ENCODE measurements at regions not wholly inside any gene's neighbourhood (a gene's known extent, or its start where the extent isn't known, plus 50 kb on each side); places are given as distances from the start of the nearest gene placed in this dataset.

DNA sequence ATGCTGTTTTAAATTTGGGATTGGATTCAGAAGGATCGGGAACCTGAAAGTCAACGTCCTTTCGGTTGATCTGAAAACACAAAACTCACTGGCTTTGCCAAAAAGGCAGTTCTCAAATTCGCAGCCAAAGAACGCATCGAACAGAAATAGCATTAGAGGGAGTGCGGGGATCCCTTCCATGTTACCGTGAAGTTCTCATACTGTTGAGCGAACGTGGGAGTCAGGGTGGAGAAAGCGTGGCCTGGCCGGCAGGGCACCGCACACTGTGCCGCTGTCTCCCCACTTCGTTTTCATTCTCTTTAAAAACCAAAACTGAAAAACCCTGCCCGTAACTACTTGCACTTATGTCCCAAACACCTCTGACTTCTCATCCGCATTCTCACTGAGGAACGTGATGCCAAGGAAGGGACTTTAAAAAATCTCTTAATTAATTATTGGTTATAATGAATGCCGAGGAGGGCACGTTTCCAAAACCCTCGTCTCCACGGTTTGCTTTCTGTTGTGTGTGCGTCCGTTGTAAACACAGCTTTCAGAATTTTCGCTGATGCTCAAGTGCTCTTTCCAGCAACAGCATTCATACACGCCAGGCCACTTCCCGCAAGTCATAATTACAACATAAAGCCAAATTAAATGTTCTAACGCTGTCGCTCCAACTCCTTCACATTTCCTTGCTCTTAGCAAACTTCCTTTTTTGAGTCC lies 60.9 kb upstream of the TWIST2 start:
- DNase-seq (ENCODE audit: low read depth): peak; percentile 19
- Histone ChIP-seq H3K27me3 (ENCODE audit: control insufficient read depth, insufficient read depth, low read length) (no peaks in the 10 kb centered on the region), H3K4me3 (ENCODE audit: low read depth, low read length) (peak overlapping the region; percentile 34), H3K36me3 (ENCODE audit: control insufficient read depth, insufficient read depth, low read length) (no peaks in the 10 kb centered on the region)
- POLR2A ChIA-PET: interaction anchor here (0.8 to 1.0 kb wide), 3 partner anchors 61 to 78 kb away, joined by 3 to 4 read pairs (median 3); partner anchors contain the start of gene TWIST2
- CTCF ChIA-PET: interaction anchor here (0.7 to 6.1 kb wide), 20 partner anchors 14 to 416 kb away, joined by 3 to 84 read pairs (median 4); partner anchors contain the start of gene TWIST2
- TF ChIP-seq, protein P1, sequence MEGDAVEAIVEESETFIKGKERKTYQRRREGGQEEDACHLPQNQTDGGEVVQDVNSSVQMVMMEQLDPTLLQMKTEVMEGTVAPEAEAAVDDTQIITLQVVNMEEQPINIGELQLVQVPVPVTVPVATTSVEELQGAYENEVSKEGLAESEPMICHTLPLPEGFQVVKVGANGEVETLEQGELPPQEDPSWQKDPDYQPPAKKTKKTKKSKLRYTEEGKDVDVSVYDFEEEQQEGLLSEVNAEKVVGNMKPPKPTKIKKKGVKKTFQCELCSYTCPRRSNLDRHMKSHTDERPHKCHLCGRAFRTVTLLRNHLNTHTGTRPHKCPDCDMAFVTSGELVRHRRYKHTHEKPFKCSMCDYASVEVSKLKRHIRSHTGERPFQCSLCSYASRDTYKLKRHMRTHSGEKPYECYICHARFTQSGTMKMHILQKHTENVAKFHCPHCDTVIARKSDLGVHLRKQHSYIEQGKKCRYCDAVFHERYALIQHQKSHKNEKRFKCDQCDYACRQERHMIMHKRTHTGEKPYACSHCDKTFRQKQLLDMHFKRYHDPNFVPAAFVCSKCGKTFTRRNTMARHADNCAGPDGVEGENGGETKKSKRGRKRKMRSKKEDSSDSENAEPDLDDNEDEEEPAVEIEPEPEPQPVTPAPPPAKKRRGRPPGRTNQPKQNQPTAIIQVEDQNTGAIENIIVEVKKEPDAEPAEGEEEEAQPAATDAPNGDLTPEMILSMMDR (IDR thresholded peaks at IDR 0.05; ENCODE audit: insufficient read depth, low read depth, low read length): no peak

DNA sequence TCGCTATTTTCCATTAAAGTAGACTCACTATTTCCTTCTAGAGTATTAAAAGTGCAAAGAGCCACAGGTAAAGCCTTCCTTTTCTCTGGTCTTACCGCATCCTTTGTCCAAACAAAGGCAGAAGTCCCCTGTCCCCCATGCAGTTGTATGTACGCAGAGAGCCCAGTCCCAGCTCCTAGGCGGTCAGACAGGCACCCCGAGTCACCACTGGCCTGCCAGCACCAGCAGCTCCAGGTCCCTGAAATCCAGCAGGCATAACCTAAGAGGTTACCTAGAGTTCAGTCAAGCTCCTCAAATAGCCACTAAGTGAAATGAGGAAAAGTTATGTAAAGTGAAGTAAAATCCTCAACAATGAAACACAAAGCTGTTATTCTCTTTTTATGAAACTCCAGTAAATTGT lies 60.4 kb upstream of the TWIST2 start:
- Histone ChIP-seq H3K27me3 (ENCODE audit: control insufficient read depth, insufficient read depth, low read length) (no peaks in the 10 kb centered on the region), H3K4me3 (ENCODE audit: low read depth, low read length) (peak overlapping the region; percentile 34), H3K36me3 (ENCODE audit: control insufficient read depth, insufficient read depth, low read length) (no peaks in the 10 kb centered on the region)
- POLR2A ChIA-PET: interaction anchor here (0.7 to 1.1 kb wide), 4 partner anchors 62 to 269 kb away, joined by 3 to 4 read pairs (median 4); no protein-coding TSS in a partner anchor
- CTCF ChIA-PET: interaction anchor here (0.6 to 6.1 kb wide), 15 partner anchors 54 to 421 kb away, joined by 3 to 84 read pairs (median 4); partner anchors contain the start of gene TWIST2
- TF ChIP-seq, protein P1 (IDR thresholded peaks at IDR 0.05; ENCODE audit: insufficient read depth, low read depth, low read length): no peak
- DNase-seq (ENCODE audit: low read depth): peak; percentile 31

DNA sequence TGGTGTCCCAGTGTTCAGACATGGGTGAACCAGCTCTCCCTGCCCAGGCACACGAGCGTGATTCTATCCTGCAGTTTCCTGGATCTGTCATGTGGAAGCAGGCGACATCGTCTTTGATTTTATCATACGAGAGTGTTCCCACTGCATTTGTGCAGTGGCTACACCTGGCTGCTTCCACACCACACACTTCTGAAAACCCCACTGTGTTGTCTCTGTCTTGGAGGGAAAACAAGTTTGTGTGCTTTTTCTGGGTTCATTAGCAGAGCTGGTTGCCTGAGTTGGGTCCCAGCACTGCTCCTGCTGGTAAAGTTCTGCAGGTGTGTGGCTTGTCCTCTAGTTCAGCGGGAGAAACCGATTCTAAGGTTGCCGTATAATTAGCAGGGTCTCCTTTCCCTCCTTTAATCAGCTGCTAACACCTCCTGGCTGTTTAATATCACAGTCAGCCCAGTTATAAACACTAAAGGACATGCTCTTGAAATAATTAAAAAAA lies 58.5 kb upstream of the TWIST2 start:
- ChIA-PET CTCF (interaction anchor here (0.8 to 6.1 kb wide), 5 partner anchors 59 to 274 kb away, joined by 3 to 84 read pairs (median 3); partner anchors contain the start of gene TWIST2), POLR2A (no interaction called here)
- Histone ChIP-seq H3K27me3 (ENCODE audit: control insufficient read depth, insufficient read depth, low read length) (no peaks in the 10 kb centered on the region), H3K4me3 (ENCODE audit: low read depth, low read length) (peak overlapping the region; percentile 25), H3K36me3 (ENCODE audit: control insufficient read depth, insufficient read depth, low read length) (no peaks in the 10 kb centered on the region)
- TF ChIP-seq, protein P1 (IDR thresholded peaks at IDR 0.05; ENCODE audit: insufficient read depth, low read depth, low read length): peak; percentile 49
- peak; percentile 16 for DNase-seq (ENCODE audit: low read depth)

DNA sequence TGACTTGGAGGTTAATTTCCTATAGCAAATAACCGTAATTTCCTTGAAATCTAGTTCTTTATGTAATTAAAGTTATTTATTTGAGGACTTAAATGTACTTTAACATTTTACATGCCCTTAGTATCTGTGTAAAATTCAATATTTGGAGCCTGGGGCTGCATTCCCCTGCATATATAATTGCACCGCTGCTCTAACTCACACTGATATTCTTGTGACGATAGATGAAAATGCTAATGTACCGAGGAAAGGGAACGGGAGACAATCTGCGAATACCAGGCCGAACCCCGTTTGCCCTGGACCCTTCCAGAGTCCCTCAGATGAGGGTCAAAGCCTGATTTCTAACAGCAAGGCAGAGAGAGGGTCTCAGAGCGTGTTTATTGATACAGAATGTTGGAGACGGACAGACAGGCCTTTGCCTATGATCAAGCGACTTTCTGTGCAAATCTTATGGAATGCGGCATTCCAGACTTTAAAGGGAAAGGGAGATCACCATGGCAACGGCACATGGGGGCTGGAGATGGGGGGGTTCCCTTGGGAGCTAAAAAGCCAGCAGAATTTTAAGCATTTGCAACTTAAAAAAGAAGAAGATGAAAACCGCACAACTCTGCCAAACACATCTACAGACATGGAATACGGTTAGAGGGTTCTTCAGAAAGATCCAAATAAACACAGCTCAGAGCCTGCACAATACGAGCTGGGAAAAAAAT lies 57.6 kb upstream of the TWIST2 start:
- peak; percentile 58 for DNase-seq (ENCODE audit: low read depth)
- POLR2A ChIA-PET: interaction anchor here (0.6 to 1.4 kb wide), 3 partner anchors 41 to 62 kb away, joined by 3 to 7 read pairs (median 4); partner anchors contain the start of gene TWIST2
- Histone ChIP-seq H3K36me3 (ENCODE audit: control insufficient read depth, insufficient read depth, low read length) (no peaks in the 10 kb centered on the region), H3K4me3 (ENCODE audit: low read depth, low read length) (peak overlapping the region; percentile 36), H3K27me3 (ENCODE audit: control insufficient read depth, insufficient read depth, low read length) (no peaks in the 10 kb centered on the region)
- CTCF ChIA-PET: interaction anchor here (0.9 to 6.1 kb wide), 8 partner anchors 18 to 420 kb away, joined by 3 to 84 read pairs (median 4); partner anchors contain the start of gene TWIST2
- TF ChIP-seq, protein P1 (IDR thresholded peaks at IDR 0.05; ENCODE audit: insufficient read depth, low read depth, low read length): no peak

Data from BJ (cell line).